H9 (cell line): ENCODE measurements at regions not wholly inside any gene's neighbourhood (a gene's known extent, or its start where the extent isn't known, plus 50 kb on each side); places are given as distances from the start of the nearest gene placed in this dataset.

Experiments used
- DNase-seq: peaks from one replicate; pipeline ENCODE4 v3.0.0-alpha.2; 2017
- H2AFZ ChIP-seq: one replicate; pipeline ENCODE4 v1.6.1; 2013; ENCODE audit warnings: mild to moderate bottlenecking, low read length, control low read depth, moderate library complexity
- H2AK5ac ChIP-seq: 2 replicates; pipeline ENCODE4 v1.6.1; 2013; ENCODE audit warnings: low read length, control low read depth, mixed read lengths; ENCODE audit not compliant: insufficient read length
- H2BK120ac ChIP-seq: one replicate; pipeline ENCODE4 v1.6.1; 2013; ENCODE audit warnings: low read depth, mild to moderate bottlenecking, low read length, control low read depth, inconsistent platforms; ENCODE audit not compliant: poor library complexity, severe bottlenecking
- H2BK12ac ChIP-seq: 2 replicates; pipeline ENCODE4 v1.6.1; 2013; ENCODE audit warnings: low read length, control low read depth, mixed read lengths, low read depth; ENCODE audit not compliant: insufficient read length
- H2BK15ac ChIP-seq: 2 replicates; pipeline ENCODE4 v1.6.1; 2013; ENCODE audit warnings: low read depth, low read length, control low read depth
- H2BK20ac ChIP-seq: one replicate; pipeline ENCODE4 v1.6.1; 2013; ENCODE audit warnings: low read depth, mild to moderate bottlenecking, low read length, control low read depth, inconsistent platforms; ENCODE audit not compliant: poor library complexity, severe bottlenecking
- H2BK5ac ChIP-seq: 2 replicates; pipeline ENCODE4 v1.6.1; 2013; ENCODE audit warnings: low read length, control low read depth, mixed read lengths; ENCODE audit not compliant: insufficient read length
- H3K14ac ChIP-seq: 2 replicates; pipeline ENCODE4 v1.6.1; 2013; ENCODE audit warnings: low read length, control low read depth; ENCODE audit not compliant: insufficient read depth
- H3K18ac ChIP-seq: 2 replicates; pipeline ENCODE4 v1.6.1; 2013; ENCODE audit warnings: low read depth, mild to moderate bottlenecking, mixed read lengths, low read length, control low read depth; ENCODE audit not compliant: insufficient read length
- H3K23ac ChIP-seq: 2 replicates; pipeline ENCODE4 v1.6.1; 2013; ENCODE audit warnings: low read length, control low read depth, mixed read lengths, low read depth; ENCODE audit not compliant: insufficient read length
- H3K23me2 ChIP-seq: 2 replicates; pipeline ENCODE4 v1.6.1; 2013; ENCODE audit warnings: low read depth, mild to moderate bottlenecking, mixed read lengths, low read length, control low read depth; ENCODE audit not compliant: insufficient read length, poor library complexity, severe bottlenecking
- H3K27ac ChIP-seq: 2 replicates; pipeline ENCODE4 v1.5.1; 2013; ENCODE audit warnings: low read length, control low read depth, mixed read lengths, low read depth; ENCODE audit not compliant: insufficient read length
- H3K27me3 ChIP-seq: 2 replicates; pipeline ENCODE4 v1.6.1; 2013; ENCODE audit warnings: low read length, control low read depth, inconsistent platforms; ENCODE audit not compliant: insufficient read depth
- H3K4ac ChIP-seq: 2 replicates; pipeline ENCODE4 v1.6.1; 2013; ENCODE audit warnings: low read depth, mild to moderate bottlenecking, control low read depth, inconsistent platforms, low read length, moderate library complexity
- H3K4me1 ChIP-seq: 2 replicates; pipeline ENCODE4 v1.6.1; 2013; ENCODE audit warnings: low read length, control low read depth, inconsistent platforms; ENCODE audit not compliant: insufficient read depth
- H3K4me2 ChIP-seq: 2 replicates; pipeline ENCODE4 v1.6.1; 2013; ENCODE audit warnings: low read length, control low read depth, mixed read lengths; ENCODE audit not compliant: insufficient read length, insufficient read depth
- H3K56ac ChIP-seq: 2 replicates; pipeline ENCODE4 v1.6.1; 2013; ENCODE audit warnings: low read depth, mild to moderate bottlenecking, mixed read lengths, low read length, control low read depth; ENCODE audit not compliant: insufficient read length
- H3K79me1 ChIP-seq: 2 replicates; pipeline ENCODE4 v1.6.1; 2013; ENCODE audit warnings: low read depth, mild to moderate bottlenecking, moderate library complexity, low read length, control low read depth, inconsistent platforms; ENCODE audit not compliant: insufficient read depth, poor library complexity, severe bottlenecking
- H3K79me2 ChIP-seq: 2 replicates; pipeline ENCODE4 v1.6.1; 2013; ENCODE audit warnings: low read length, control low read depth, inconsistent platforms; ENCODE audit not compliant: insufficient read depth
- H3K9ac ChIP-seq: 2 replicates; pipeline ENCODE4 v1.6.1; 2013; ENCODE audit warnings: low read length, control low read depth, mixed read lengths; ENCODE audit not compliant: insufficient read length; ENCODE audit errors: extremely low read depth
- H3K9me3 ChIP-seq: one replicate; pipeline ENCODE4 v1.6.1; 2013; ENCODE audit warnings: low read depth, low read length, inconsistent platforms; ENCODE audit not compliant: control insufficient read depth
- H3T11ph ChIP-seq: one replicate; pipeline ENCODE4 v1.6.1; 2013; ENCODE audit warnings: mild to moderate bottlenecking, low read length, control low read depth, inconsistent platforms
- H4K20me1 ChIP-seq: one replicate; pipeline ENCODE4 v1.6.1; 2013; ENCODE audit not compliant: control insufficient read depth, insufficient read length, insufficient read depth
- H4K5ac ChIP-seq: 2 replicates; pipeline ENCODE4 v1.6.1; 2013; ENCODE audit warnings: low read depth, mild to moderate bottlenecking, mixed read lengths, low read length, control low read depth; ENCODE audit not compliant: insufficient read length
- H4K8ac ChIP-seq: replicated peaks from 2 replicates; pipeline ENCODE4 v1.6.1; 2013; ENCODE audit warnings: low read length, control low read depth, mixed read lengths, low read depth; ENCODE audit not compliant: insufficient read length
- H4K91ac ChIP-seq: 2 replicates; pipeline ENCODE4 v1.6.1; 2013; ENCODE audit warnings: low read depth, mild to moderate bottlenecking, moderate library complexity, mixed read lengths, low read length, control low read depth; ENCODE audit not compliant: insufficient read length
- H3K27ac Mint-ChIP-seq, 3 experiments: 2 replicates in 2 of 3; 3 replicates in 1 of 3; pipeline ENCODE4 v1.8.0; 2020 to 2021; ENCODE audit warnings: mixed read lengths in 3 of 3, mild to moderate bottlenecking in 1 of 3, moderate library complexity in 1 of 3
- H3K27me3 Mint-ChIP-seq: 2 replicates; pipeline ENCODE4 v1.8.0; 2021; ENCODE audit warnings: low read depth, mild to moderate bottlenecking, moderate library complexity, mixed read lengths
- H3K36me3 Mint-ChIP-seq, 3 experiments: 2 replicates in 2 of 3; 3 replicates in 1 of 3; pipeline ENCODE4 v1.8.0; 2020 to 2021; ENCODE audit warnings: low read depth in 3 of 3, mixed read lengths in 3 of 3; ENCODE audit not compliant: insufficient read depth in 1 of 3
- H3K4me1 Mint-ChIP-seq, 2 experiments: 2 replicates each; pipeline ENCODE4 v1.8.0; 2020; ENCODE audit warnings: mixed read lengths in 2 of 2
- H3K4me3 Mint-ChIP-seq, 2 experiments: 2 replicates in 1 of 2; 3 replicates in 1 of 2; pipeline ENCODE4 v1.8.0; 2020 to 2021; ENCODE audit warnings: mild to moderate bottlenecking in 2 of 2, mixed read lengths in 2 of 2, moderate library complexity in 1 of 2
- H3K9me3 Mint-ChIP-seq, 2 experiments: 2 replicates in 1 of 2; 3 replicates in 1 of 2; pipeline ENCODE4 v1.8.0; 2020; ENCODE audit warnings: mild to moderate bottlenecking in 2 of 2, mixed read lengths in 2 of 2, moderate library complexity in 1 of 2
- CTCF ChIP-seq: fragments of 200-600 bp; sonication (generic); conservative IDR thresholded peaks from 3 replicates; pipeline ENCODE4 v1.8.0; 2021; ENCODE audit warnings: antibody characterized with exemption, mild to moderate bottlenecking
- WGBS: extraction: QIAGEN DNeasy Blood & Tissue Kit; methylation state at CpG from one replicate; pipeline ENCODE4 v1.1.7; 2013; ENCODE audit warnings: missing lambda C conversion rate, low lambda C conversion rate, mixed read lengths; ENCODE audit not compliant: insufficient read length; ENCODE audit errors: extremely low coverage; 5-methylcytosine and 5-hydroxymethylcytosine counted together

- Histone ChIP-seq H3K4me2 (no peak overlapping the region), H4K20me1 (no peaks in the 10 kb centered on the region), H3K4ac (no peak overlapping the region), H2BK12ac (no peak overlapping the region), H2AK5ac (no peak overlapping the region), H3K18ac (no peak overlapping the region), H4K5ac (no peak overlapping the region), H3K9ac (no peak overlapping the region), H2AFZ (no peak overlapping the region), H2BK5ac (no peak overlapping the region), H3K56ac (no peak overlapping the region), H2BK120ac (no peak overlapping the region), H3K27ac (no peak overlapping the region), H3K79me1 (no peaks in the 10 kb centered on the region), H4K91ac (no peak overlapping the region), H3K79me2 (no peaks in the 10 kb centered on the region), H3K9me3 (no peaks in the 10 kb centered on the region), H3K23me2 (no peaks in the 10 kb centered on the region), H3K4me1 (no peaks in the 10 kb centered on the region), H3K27me3 (no peaks in the 10 kb centered on the region), H2BK15ac (no peak overlapping the region), H4K8ac (no peak overlapping the region), H3K14ac (no peak overlapping the region), H3K23ac (no peak overlapping the region), H3T11ph (no peak overlapping the region), H2BK20ac (no peak overlapping the region)
- WGBS, result no CpG with 5 or more reads among the region's 6 CpGs
- peaks cover 0 to 7% (median 2%) of the 10 kb centered on the region in 3 experiments; a peak in 3 of 7 replicates for H3K36me3 Mint-ChIP-seq
- no peak overlapping the region for H3K4me3 Mint-ChIP-seq
- no peak for TF ChIP-seq CTCF
- DNase-seq, result no peak
- H3K9me3 Mint-ChIP-seq, result peaks cover 3 to 18% of the 10 kb centered on the region in 2 experiments; a peak in 4 of 5 replicates
- peaks cover 7 to 18% of the 10 kb centered on the region in 2 experiments for H3K4me1 Mint-ChIP-seq
- H3K27me3 Mint-ChIP-seq, result no peaks in the 10 kb centered on the region
- H3K27ac Mint-ChIP-seq, result peak overlapping the region in 2 of 3 experiments; percentile 54 to 63; a peak in 5 of 7 replicates
Observed at GRCh38 chr13:104447348-104447747, 1381.1 kb upstream of the SLC10A2 start.
